ENCODE measurements at regions not wholly inside any gene's neighbourhood (a gene's known extent, or its start where the extent isn't known, plus 50 kb on each side); places are given as distances from the start of the nearest gene placed in this dataset.
"Not testable (repeated sequence)": the region's sequence is repeated elsewhere in the genome, so short reads cannot be mapped to it uniquely, and the experiment has no call there.

- DNase-seq, result no peak
Measured at GRCh38 chr22:49721211-49721763, 106.4 kb downstream of the BRD1 start.

- DNase-seq, result no peak
Measured at GRCh38 chr22:49720279-49720959, 107.3 kb downstream of the BRD1 start.

GRCh38 chr22:49719046-49719445 lies 108.6 kb downstream of the BRD1 start:
- no peak for DNase-seq

GRCh38 chr22:49718396-49718795 lies 109.3 kb downstream of the BRD1 start:
- DNase-seq, result no peak

- no peak for DNase-seq
Measured at GRCh38 chr22:49717322-49717919, 110.3 kb downstream of the BRD1 start.

GRCh38 chr22:49716441-49716840 lies 111.2 kb downstream of the BRD1 start:
- no peak for DNase-seq

GRCh38 chr22:49715450-49715849 lies 112.2 kb downstream of the BRD1 start:
- no peak for DNase-seq

- no peak for DNase-seq
Measured at GRCh38 chr22:49713003-49713402, 114.7 kb downstream of the BRD1 start.

GRCh38 chr22:49712195-49712791 lies 115.4 kb downstream of the BRD1 start:
- DNase-seq, result no peak

GRCh38 chr22:49710746-49711145 lies 116.9 kb downstream of the BRD1 start:
- DNase-seq, result no peak

GRCh38 chr22:49709464-49709863 lies 118.2 kb downstream of the BRD1 start:
- DNase-seq, result no peak

GRCh38 chr22:49705972-49706352 lies 121.7 kb downstream of the BRD1 start:
- DNase-seq, result no peak

GRCh38 chr22:49705216-49705971 lies 122.3 kb downstream of the BRD1 start:
- no peak for DNase-seq

- no peak for DNase-seq
Measured at GRCh38 chr22:49704345-49705215, 123.1 kb downstream of the BRD1 start.

- no peak for DNase-seq
Measured at GRCh38 chr22:49703990-49704344, 123.7 kb downstream of the BRD1 start.

- no peak for DNase-seq
Measured at GRCh38 chr22:49703505-49703904, 124.2 kb downstream of the BRD1 start.

- no peak for DNase-seq
Measured at GRCh38 chr22:49702068-49702397, 125.6 kb downstream of the BRD1 start.

- DNase-seq, result no peak
Measured at GRCh38 chr22:49701380-49702067, 126.1 kb downstream of the BRD1 start.

GRCh38 chr22:49699928-49700498 lies 127.7 kb downstream of the BRD1 start:
- DNase-seq, result no peak

- no peak for DNase-seq
Measured at GRCh38 chr22:49699476-49699875, 128.2 kb downstream of the BRD1 start.

GRCh38 chr22:49698616-49699015 lies 129.1 kb downstream of the BRD1 start:
- not testable (repeated sequence) for DNase-seq

GRCh38 chr22:49697047-49697446 lies 130.6 kb downstream of the BRD1 start:
- DNase-seq, result no peak

Measured in GOT3 (cell line).